Activated CD4-positive, alpha-beta T cell treated with anti-CD3 and anti-CD28 coated beads for 36 hours (primary cell): ENCODE measurements at regions not wholly inside any gene's neighbourhood (a gene's known extent, or its start where the extent isn't known, plus 50 kb on each side); places are given as distances from the start of the nearest gene placed in this dataset.

ENCODE experiments used
- ATAC-seq: fragments of 200-7000 bp; cut with Tn5 transposase; one replicate; pipeline ENCODE4 v1.10.0; 2021; ENCODE audit warnings: mild to moderate bottlenecking, moderate library complexity
- CTCF ChIA-PET: fragments of 350-600 bp; sonication (Branson Sonifier 250); formaldehyde crosslinking; loops from one replicate; lab custom pipeline; 2021; ENCODE audit warnings: antibody characterized with exemption; lab: Charles Lee
- POLR2A ChIA-PET: fragments of 350-600 bp; sonication (Branson Sonifier 250); formaldehyde crosslinking; loops from one replicate; lab custom pipeline; 2021; ENCODE audit warnings: antibody characterized with exemption, inconsistent platforms; lab: Charles Lee
- DNase-seq: peaks from one replicate; pipeline ENCODE4 v3.0.0-alpha.2; 2020
- H3K27ac Mint-ChIP-seq: one replicate; pipeline ENCODE4 v1.8.0; 2021; ENCODE audit warnings: mixed read lengths
- H3K27me3 Mint-ChIP-seq: one replicate; pipeline ENCODE4 v1.8.0; 2021; ENCODE audit warnings: mixed read lengths
- H3K36me3 Mint-ChIP-seq: one replicate; pipeline ENCODE4 v1.8.0; 2021; ENCODE audit warnings: low read depth, mixed read lengths
- H3K4me1 Mint-ChIP-seq: one replicate; pipeline ENCODE4 v1.8.0; 2021; ENCODE audit warnings: mixed read lengths
- H3K4me3 Mint-ChIP-seq: one replicate; pipeline ENCODE4 v1.8.0; 2021; ENCODE audit warnings: mild to moderate bottlenecking, moderate library complexity, mixed read lengths
- H3K9me3 Mint-ChIP-seq: one replicate; pipeline ENCODE4 v1.8.0; 2021; ENCODE audit warnings: low read depth, mixed read lengths
- intact Hi-C, 2 experiments: fragments of 100-400 bp; cut with DNase I in 1 of 2; cut with micrococcal nuclease in 1 of 2; formaldehyde crosslinking; loops; one replicate each; pipeline versions ENCODE4 v1.14.2 to v1.15.1; 2022 to 2024; cut with DNase I, micrococcal nuclease

DNA sequence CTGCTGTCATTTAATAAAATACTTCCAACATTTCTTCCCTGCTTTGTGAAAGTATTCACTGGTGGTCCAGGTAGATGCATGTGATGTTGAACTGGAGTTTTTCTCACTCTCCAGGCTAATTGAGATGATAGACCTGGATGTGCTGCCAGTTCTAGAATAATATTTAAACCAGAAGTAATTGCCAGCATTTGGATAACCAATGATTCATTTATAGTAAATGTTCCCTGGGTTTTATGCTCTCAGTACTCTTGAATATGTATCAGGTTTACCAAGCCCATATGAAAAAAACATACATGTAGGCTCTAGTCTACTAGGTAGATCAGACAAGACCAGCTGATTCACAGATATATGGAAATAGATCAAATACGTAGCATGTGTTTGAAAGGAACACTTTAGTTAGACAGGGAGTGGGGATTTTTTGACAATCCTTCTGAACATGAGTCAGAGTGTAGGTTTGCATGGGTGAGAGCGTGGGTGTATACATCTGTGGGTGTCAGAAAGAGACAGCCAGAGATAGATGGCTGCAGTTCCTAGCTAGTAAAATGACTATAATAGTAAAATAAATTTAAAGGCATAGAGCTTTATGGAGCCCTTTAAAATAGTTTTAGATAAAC lies 115.1 kb downstream of the NAB1 start:
- no peaks in the 10 kb centered on the region for H3K27me3 Mint-ChIP-seq
- no peaks in the 10 kb centered on the region for H3K9me3 Mint-ChIP-seq
- intact Hi-C loops: loop anchor here (1.0 to 5.0 kb wide), 4 partner anchors 41 to 117 kb away; partner anchors contain the start of gene NAB1 (in 2 of the 2)
- peak overlapping the region; percentile 49 for H3K27ac Mint-ChIP-seq
- DNase-seq (peak; percentile 68), ATAC-seq (peak; percentile 65)
- H3K36me3 Mint-ChIP-seq: no peaks in the 10 kb centered on the region
- H3K4me1 Mint-ChIP-seq: peaks cover 65% of the 10 kb centered on the region
- CTCF ChIA-PET: interaction anchor here (0.6 to 1.3 kb wide), 9 partner anchors 11 to 87 kb away, joined by 3 to 5 read pairs (median 3); no protein-coding TSS in a partner anchor
- H3K4me3 Mint-ChIP-seq: no peak overlapping the region
- POLR2A ChIA-PET: interaction anchor here (0.6 to 1.2 kb wide), 3 partner anchors 42 to 86 kb away, joined by 4 to 7 read pairs (median 6); no protein-coding TSS in a partner anchor

DNA sequence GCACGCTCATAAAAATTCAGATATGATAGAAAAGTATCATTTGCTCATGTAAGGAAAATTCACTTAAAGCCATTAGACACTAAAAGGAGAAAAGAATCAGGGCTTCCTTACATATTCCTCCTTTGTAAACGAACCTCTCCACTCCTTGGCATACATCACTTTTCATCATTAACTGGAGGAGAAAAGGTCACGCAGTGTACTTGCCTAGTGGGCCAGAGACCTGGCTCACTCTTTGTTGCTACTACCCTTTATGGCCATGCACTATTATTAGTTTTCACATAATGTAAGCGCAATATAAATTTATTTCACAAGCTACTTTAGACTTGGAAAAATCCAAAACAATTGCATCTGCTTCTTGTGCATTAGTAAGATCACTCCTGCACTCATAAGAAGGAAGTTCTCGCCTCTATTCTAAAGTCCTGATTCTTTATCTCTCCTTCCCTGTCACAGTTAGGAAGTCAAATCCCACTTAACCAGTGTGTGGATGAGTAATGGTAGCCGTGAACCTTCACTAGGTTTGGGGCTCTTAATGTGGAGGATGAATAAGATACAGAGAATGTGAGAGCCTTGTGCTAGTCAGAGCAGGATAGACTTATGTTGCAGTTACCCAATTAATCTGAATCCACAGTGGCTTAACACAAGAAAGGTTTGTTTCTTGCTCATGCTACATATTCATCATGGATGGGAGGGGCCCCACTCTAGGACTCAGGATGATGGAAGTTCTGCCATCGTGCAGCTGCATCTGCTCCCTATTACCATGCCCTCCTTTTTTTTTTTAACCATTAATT lies 115.0 kb upstream of the GLS start:
- peaks cover 55% of the 10 kb centered on the region for H3K4me1 Mint-ChIP-seq
- H3K9me3 Mint-ChIP-seq: no peaks in the 10 kb centered on the region
- CTCF ChIA-PET: interaction anchor here (0.7 to 1.4 kb wide), 7 partner anchors 14 to 286 kb away, joined by 3 to 5 read pairs (median 3); no protein-coding TSS in a partner anchor
- POLR2A ChIA-PET: interaction anchor here (1.4 kb wide), 1 partner anchor 87 kb away, joined by 6 read pairs; no protein-coding TSS in a partner anchor
- H3K4me3 Mint-ChIP-seq: no peak overlapping the region
- ATAC-seq: peak; percentile 81
- no peak overlapping the region for H3K27ac Mint-ChIP-seq
- no peaks in the 10 kb centered on the region for H3K27me3 Mint-ChIP-seq
- H3K36me3 Mint-ChIP-seq: no peaks in the 10 kb centered on the region
- intact Hi-C loops: loop anchor here (2.0 kb wide), 2 partner anchors 43 to 117 kb away; partner anchors contain the start of gene NAB1 (in 1 of the 2)
- DNase-seq: peak; percentile 42

DNA sequence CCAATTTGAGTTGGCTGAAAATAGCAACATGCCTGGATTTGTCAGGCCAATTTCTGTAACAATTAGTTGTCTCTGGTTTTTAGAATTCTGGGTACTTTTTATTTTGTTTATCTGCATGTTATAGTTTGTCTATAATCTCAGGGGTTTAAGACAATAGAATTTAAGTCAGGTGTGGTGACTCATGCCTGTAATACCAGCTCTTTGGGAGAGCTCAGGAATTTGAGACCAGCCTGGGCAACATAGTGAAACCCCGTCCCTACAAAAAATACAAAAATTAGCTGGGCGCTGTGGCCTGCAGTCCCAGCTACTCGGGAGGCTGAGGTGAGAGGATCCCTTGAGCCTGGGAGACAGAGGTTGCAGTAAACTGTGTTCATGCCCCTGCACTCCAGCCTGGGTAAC lies 114.4 kb upstream of the GLS start:
- H3K4me3 Mint-ChIP-seq: no peak overlapping the region
- ChIA-PET POLR2A (interaction anchor here (1.4 kb wide), 1 partner anchor 88 kb away, joined by 6 read pairs; no protein-coding TSS in a partner anchor), CTCF (interaction anchor here (0.6 to 1.4 kb wide), 8 partner anchors 14 to 428 kb away, joined by 3 to 4 read pairs (median 3); no protein-coding TSS in a partner anchor)
- no peak overlapping the region for H3K27ac Mint-ChIP-seq
- no peak for DNase-seq
- H3K36me3 Mint-ChIP-seq: no peaks in the 10 kb centered on the region
- no peak for ATAC-seq
- no peaks in the 10 kb centered on the region for H3K27me3 Mint-ChIP-seq
- intact Hi-C loops: no loop called here
- no peaks in the 10 kb centered on the region for H3K9me3 Mint-ChIP-seq
- peaks cover 53% of the 10 kb centered on the region for H3K4me1 Mint-ChIP-seq

DNA sequence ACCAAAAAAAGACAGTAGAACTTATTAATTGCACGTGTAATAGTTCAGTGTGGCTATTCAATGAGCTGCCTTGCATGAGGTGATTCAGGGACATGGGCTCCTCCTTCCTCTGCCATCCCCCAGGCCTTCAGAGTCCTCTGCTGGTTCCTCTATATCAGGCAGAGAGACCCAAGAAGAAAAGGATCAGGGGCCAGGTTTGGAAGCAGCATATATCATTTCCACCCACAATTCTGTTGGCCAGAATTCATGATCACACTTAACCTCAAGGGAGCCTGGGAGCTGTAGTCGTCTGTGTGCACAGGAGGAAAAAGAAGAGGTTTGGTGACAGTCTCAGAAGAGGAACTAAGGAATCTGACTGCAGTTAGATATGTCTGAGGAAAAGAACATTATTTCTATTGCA lies 114.0 kb upstream of the GLS start:
- intact Hi-C loops: no loop called here
- H3K27me3 Mint-ChIP-seq: no peaks in the 10 kb centered on the region
- ATAC-seq (no peak), DNase-seq (no peak)
- POLR2A ChIA-PET: interaction anchor here (1.4 kb wide), 1 partner anchor 88 kb away, joined by 6 read pairs; no protein-coding TSS in a partner anchor
- no peak overlapping the region for H3K4me3 Mint-ChIP-seq
- peaks cover 53% of the 10 kb centered on the region for H3K4me1 Mint-ChIP-seq
- CTCF ChIA-PET: interaction anchor here (0.6 to 1.4 kb wide), 8 partner anchors 13 to 428 kb away, joined by 3 to 4 read pairs (median 3); no protein-coding TSS in a partner anchor
- H3K9me3 Mint-ChIP-seq: no peaks in the 10 kb centered on the region
- H3K36me3 Mint-ChIP-seq: no peaks in the 10 kb centered on the region
- H3K27ac Mint-ChIP-seq: no peak overlapping the region

DNA sequence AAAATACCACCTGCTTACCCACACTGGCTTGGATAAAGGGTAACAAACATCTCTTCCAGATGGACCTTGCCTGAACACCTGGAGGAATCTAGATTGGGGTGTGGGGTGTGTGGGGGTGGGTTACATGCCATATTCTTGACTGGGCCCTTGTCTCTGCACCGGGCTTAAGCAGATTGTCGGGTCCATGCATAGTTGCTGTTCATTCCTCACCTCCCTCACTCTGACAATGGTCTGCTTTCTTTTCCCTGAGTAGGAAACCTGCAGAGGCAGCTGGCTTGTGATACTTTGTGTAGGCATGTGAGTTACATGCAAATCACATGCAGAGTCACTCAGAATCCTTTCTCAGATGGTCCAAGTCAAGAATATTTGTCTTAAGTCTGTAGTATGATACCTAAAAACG lies 112.8 kb upstream of the GLS start:
- H3K27me3 Mint-ChIP-seq: no peaks in the 10 kb centered on the region
- H3K4me1 Mint-ChIP-seq: peaks cover 43% of the 10 kb centered on the region
- no peaks in the 10 kb centered on the region for H3K36me3 Mint-ChIP-seq
- no peaks in the 10 kb centered on the region for H3K9me3 Mint-ChIP-seq
- ATAC-seq (no peak), DNase-seq (no peak)
- intact Hi-C loops: no loop called here
- ChIA-PET POLR2A (no interaction called here), CTCF (interaction anchor here (0.6 kb wide), 1 partner anchor 120 kb away, joined by 3 read pairs; no protein-coding TSS in a partner anchor)
- H3K4me3 Mint-ChIP-seq: no peak overlapping the region
- no peak overlapping the region for H3K27ac Mint-ChIP-seq

DNA sequence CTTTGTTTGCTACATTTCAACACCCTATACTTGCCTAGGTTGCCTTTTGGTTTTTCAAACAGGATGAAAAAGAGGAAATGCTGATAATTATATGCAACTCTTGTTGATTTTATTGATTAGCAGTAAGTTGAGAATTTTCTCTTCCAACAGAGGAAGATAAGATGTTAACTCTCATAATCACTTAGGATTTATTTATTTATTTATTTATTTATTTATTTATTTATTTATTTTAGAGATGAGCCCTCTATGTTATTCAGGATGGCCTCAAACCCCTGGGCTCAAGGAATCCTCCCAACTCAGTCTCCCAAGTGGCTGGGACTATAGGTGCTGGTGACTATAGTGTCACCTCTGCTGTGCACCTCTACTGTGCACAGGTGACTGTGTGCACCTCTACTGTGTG lies 111.4 kb upstream of the GLS start:
- intact Hi-C loops: no loop called here
- DNase-seq (no peak), ATAC-seq (no peak)
- Mint-ChIP-seq H3K27me3 (no peaks in the 10 kb centered on the region), H3K9me3 (no peaks in the 10 kb centered on the region), H3K4me3 (no peak overlapping the region), H3K36me3 (no peaks in the 10 kb centered on the region), H3K27ac (no peak overlapping the region), H3K4me1 (peaks cover 31% of the 10 kb centered on the region)
- CTCF ChIA-PET: interaction anchor here (1.0 kb wide), 1 partner anchor 14 kb away, joined by 3 read pairs; no protein-coding TSS in a partner anchor
- POLR2A ChIA-PET: no interaction called here

DNA sequence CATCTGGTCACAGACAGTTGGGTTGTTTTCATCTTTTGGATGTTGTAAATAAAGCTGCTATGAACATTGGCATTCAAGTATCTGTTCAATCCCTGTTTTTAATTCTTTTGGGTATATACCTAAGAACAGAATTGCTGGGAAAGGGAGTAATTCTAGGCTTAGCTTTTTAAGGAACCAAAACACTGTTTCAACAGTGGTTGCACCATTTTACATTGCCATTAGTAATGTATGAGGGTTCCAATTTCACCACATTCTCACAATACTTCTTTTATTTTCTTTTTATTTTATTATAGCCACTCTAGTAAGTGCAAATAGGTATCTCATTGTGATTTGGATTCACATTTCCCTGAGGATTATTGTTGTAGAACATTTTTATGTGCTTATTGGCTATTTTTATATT lies 108.9 kb upstream of the GLS start:
- POLR2A ChIA-PET: no interaction called here
- CTCF ChIA-PET: no interaction called here
- H3K36me3 Mint-ChIP-seq: no peaks in the 10 kb centered on the region
- no peak for DNase-seq
- H3K27ac Mint-ChIP-seq: no peak overlapping the region
- no peaks in the 10 kb centered on the region for H3K9me3 Mint-ChIP-seq
- H3K4me3 Mint-ChIP-seq: no peak overlapping the region
- H3K4me1 Mint-ChIP-seq: peaks cover 7% of the 10 kb centered on the region
- ATAC-seq: no peak
- intact Hi-C loops: no loop called here
- no peaks in the 10 kb centered on the region for H3K27me3 Mint-ChIP-seq

DNA sequence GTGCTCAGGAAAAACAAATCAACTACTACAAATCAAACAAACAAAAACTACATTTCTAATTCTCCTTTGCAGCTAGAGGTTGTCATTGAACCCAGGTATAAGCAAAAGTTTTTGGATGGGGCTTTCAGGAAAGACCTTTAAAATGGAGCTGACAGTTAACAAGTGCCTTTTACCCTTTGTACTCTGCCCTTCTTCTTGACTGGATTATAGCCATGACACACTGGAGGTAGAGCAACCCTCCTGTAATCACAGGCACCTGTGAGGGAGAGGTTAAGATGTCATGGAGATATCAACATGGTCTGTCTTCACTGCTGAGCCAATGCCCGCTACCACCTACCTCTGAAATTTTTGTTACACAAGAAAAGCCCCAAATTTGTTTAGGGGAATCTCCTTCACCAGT lies 100.0 kb upstream of the GLS start:
- ATAC-seq: no peak
- no peak for DNase-seq
- Mint-ChIP-seq H3K27ac (no peak overlapping the region), H3K27me3 (no peaks in the 10 kb centered on the region), H3K36me3 (no peaks in the 10 kb centered on the region), H3K4me3 (no peak overlapping the region), H3K4me1 (peaks cover 25% of the 10 kb centered on the region), H3K9me3 (peaks cover 1% of the 10 kb centered on the region)
- ChIA-PET CTCF (interaction anchor here (0.7 to 2.7 kb wide), 35 partner anchors 10 to 399 kb away, joined by 3 to 15 read pairs (median 4); no protein-coding TSS in a partner anchor), POLR2A (no interaction called here)
- intact Hi-C loops: loop anchor here (2.0 to 5.0 kb wide), 4 partner anchors 167 to 377 kb away; no protein-coding TSS in a partner anchor

DNA sequence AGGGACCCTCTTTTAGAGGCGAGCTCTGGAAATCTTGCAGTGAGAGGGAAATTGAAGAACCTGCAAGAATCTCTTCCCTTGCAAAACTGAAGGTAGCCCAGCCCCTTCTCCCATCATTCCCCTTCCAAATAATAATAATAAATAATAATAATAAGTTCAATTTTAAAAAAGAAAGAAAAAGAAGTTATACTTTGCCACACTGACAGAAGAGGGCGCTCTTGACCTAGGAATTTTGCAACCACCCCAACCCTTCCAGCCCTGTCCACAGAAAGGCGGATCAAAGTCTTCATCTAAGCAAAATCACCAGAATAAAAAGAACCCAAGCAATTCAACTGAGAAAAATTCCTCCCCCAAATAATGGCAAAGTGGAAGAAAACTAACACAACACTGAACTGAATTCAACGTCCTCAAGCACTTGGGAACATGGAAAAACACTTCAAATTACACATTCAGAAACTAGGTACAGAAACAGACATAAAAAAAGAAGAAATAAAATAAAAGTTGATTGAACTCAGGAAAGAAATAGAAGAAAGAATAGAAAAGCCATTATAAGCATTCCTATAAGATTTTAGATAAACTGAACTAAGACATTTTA lies 98.9 kb upstream of the GLS start:
- ChIA-PET CTCF (interaction anchor here (0.6 to 2.7 kb wide), 24 partner anchors 9 to 375 kb away, joined by 3 to 15 read pairs (median 4); no protein-coding TSS in a partner anchor), POLR2A (no interaction called here)
- no peaks in the 10 kb centered on the region for H3K27me3 Mint-ChIP-seq
- H3K9me3 Mint-ChIP-seq: peaks cover 1% of the 10 kb centered on the region
- ATAC-seq (peak; percentile 58), DNase-seq (peak; percentile 77)
- H3K4me3 Mint-ChIP-seq: no peak overlapping the region
- H3K27ac Mint-ChIP-seq: no peak overlapping the region
- intact Hi-C loops: loop anchor here (1.0 to 5.0 kb wide), 7 partner anchors 23 to 376 kb away; no protein-coding TSS in a partner anchor
- H3K4me1 Mint-ChIP-seq: peaks cover 33% of the 10 kb centered on the region
- H3K36me3 Mint-ChIP-seq: no peaks in the 10 kb centered on the region

DNA sequence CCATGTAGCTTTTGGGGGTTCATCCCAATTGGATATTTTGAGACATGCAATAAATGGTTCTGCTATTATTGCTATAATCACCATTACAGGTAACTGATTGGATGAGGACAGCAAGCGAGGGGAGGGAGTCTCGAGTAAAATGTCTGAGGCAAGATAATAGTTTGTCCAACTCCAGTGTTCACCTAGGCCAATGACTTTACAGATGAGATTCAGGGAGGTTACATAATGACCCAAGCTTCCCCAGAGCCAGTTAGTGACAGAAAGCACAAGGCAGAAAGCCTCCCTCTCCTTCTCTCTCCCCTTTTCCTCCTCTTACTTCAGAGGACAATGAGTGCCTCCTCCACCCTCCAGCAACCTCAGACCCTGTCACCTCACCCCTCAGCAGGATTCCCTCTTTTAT lies 98.4 kb upstream of the GLS start:
- intact Hi-C loops: loop anchor here (2.0 to 5.0 kb wide), 3 partner anchors 63 to 375 kb away; no protein-coding TSS in a partner anchor

More for the DNA sequence above, 98.4 kb upstream of the GLS start:
- ChIA-PET CTCF (interaction anchor here (0.8 to 2.8 kb wide), 6 partner anchors 10 to 248 kb away, joined by 3 to 18 read pairs (median 6); no protein-coding TSS in a partner anchor), POLR2A (interaction anchor here (1.1 kb wide), 1 partner anchor 10 kb away, joined by 3 read pairs; no protein-coding TSS in a partner anchor)
- DNase-seq (no peak), ATAC-seq (no peak)
- no peaks in the 10 kb centered on the region for H3K36me3 Mint-ChIP-seq
- H3K4me1 Mint-ChIP-seq: peaks cover 35% of the 10 kb centered on the region
- peaks cover 1% of the 10 kb centered on the region for H3K9me3 Mint-ChIP-seq
- H3K4me3 Mint-ChIP-seq: no peak overlapping the region
- no peak overlapping the region for H3K27ac Mint-ChIP-seq
- no peaks in the 10 kb centered on the region for H3K27me3 Mint-ChIP-seq
